Liver (tissue), 3 donors: ENCODE measurements at regions not wholly inside any gene's neighbourhood (a gene's known extent, or its start where the extent isn't known, plus 50 kb on each side); places are given as distances from the start of the nearest gene placed in this dataset.

ENCODE experiments used
- GABPA ChIP-seq, 2 donors: IDR thresholded peaks in 1 of 2; conservative IDR thresholded peaks in 1 of 2; 2 replicates each; pipeline ENCODE4 v1.6.1; 2016; ENCODE audit warnings: antibody characterized with exemption in 2 of 2, mild to moderate bottlenecking in 1 of 2, moderate library complexity in 1 of 2
- RXRA ChIP-seq, 2 donors: IDR thresholded peaks; 2 replicates each; pipeline ENCODE4 v1.6.1; 2017 to 2018; ENCODE audit warnings: antibody characterized with exemption in 2 of 2, mild to moderate bottlenecking in 1 of 2
- TAF1 ChIP-seq: conservative IDR thresholded peaks from 2 replicates; pipeline ENCODE4 v1.6.1; 2016; ENCODE audit warnings: antibody characterized with exemption, mild to moderate bottlenecking
- YY1 ChIP-seq: IDR thresholded peaks from 2 replicates; pipeline ENCODE4 v1.6.1; 2016; ENCODE audit warnings: antibody characterized with exemption, mild to moderate bottlenecking
- TF ChIP-seq, protein P1 (sequence below): fragments of 150-350 bp; IDR thresholded peaks from 2 replicates; pipeline ENCODE4 v1.5.1; 2017; ENCODE audit warnings: improper control_type of control experiment, low read depth, low read length; ENCODE audit not compliant: missing input control
- TF ChIP-seq, protein P2 (sequence below): IDR thresholded peaks from 2 replicates; pipeline ENCODE4 v1.6.1; 2016; ENCODE audit warnings: antibody characterized with exemption, mild to moderate bottlenecking
- TF ChIP-seq, protein P3 (sequence below): IDR thresholded peaks from 2 replicates; pipeline ENCODE4 v1.6.1; 2016; ENCODE audit warnings: antibody characterized with exemption
- donor health status: healthy.
- donor health status: healthy.

DNA sequence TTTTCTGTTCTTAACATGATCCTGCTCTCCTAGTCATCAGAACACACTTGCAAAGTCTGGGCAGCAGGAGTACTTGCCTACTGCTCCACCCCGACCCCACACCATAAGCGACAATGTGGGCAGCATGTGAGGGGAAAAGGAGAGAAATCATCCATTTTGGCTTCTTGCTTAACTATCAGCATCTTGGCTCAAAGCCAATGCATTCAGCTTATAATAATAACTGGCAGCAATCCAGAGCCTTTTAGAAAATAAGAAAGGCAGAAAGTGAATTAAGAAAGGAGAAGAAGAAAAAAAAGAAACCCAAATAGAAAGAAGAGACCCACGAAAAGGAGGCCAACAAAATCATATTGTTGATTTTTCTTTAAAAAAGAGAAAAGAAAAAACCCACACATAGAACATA, 930.8 kb downstream of the BCL11B start:
- TF ChIP-seq, protein P1, sequence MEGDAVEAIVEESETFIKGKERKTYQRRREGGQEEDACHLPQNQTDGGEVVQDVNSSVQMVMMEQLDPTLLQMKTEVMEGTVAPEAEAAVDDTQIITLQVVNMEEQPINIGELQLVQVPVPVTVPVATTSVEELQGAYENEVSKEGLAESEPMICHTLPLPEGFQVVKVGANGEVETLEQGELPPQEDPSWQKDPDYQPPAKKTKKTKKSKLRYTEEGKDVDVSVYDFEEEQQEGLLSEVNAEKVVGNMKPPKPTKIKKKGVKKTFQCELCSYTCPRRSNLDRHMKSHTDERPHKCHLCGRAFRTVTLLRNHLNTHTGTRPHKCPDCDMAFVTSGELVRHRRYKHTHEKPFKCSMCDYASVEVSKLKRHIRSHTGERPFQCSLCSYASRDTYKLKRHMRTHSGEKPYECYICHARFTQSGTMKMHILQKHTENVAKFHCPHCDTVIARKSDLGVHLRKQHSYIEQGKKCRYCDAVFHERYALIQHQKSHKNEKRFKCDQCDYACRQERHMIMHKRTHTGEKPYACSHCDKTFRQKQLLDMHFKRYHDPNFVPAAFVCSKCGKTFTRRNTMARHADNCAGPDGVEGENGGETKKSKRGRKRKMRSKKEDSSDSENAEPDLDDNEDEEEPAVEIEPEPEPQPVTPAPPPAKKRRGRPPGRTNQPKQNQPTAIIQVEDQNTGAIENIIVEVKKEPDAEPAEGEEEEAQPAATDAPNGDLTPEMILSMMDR = no peak
- TF ChIP-seq TAF1 = no peak
- no peak for TF ChIP-seq YY1
- TF ChIP-seq, protein P2, sequence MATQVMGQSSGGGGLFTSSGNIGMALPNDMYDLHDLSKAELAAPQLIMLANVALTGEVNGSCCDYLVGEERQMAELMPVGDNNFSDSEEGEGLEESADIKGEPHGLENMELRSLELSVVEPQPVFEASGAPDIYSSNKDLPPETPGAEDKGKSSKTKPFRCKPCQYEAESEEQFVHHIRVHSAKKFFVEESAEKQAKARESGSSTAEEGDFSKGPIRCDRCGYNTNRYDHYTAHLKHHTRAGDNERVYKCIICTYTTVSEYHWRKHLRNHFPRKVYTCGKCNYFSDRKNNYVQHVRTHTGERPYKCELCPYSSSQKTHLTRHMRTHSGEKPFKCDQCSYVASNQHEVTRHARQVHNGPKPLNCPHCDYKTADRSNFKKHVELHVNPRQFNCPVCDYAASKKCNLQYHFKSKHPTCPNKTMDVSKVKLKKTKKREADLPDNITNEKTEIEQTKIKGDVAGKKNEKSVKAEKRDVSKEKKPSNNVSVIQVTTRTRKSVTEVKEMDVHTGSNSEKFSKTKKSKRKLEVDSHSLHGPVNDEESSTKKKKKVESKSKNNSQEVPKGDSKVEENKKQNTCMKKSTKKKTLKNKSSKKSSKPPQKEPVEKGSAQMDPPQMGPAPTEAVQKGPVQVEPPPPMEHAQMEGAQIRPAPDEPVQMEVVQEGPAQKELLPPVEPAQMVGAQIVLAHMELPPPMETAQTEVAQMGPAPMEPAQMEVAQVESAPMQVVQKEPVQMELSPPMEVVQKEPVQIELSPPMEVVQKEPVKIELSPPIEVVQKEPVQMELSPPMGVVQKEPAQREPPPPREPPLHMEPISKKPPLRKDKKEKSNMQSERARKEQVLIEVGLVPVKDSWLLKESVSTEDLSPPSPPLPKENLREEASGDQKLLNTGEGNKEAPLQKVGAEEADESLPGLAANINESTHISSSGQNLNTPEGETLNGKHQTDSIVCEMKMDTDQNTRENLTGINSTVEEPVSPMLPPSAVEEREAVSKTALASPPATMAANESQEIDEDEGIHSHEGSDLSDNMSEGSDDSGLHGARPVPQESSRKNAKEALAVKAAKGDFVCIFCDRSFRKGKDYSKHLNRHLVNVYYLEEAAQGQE = no peak
- TF ChIP-seq, protein P3, sequence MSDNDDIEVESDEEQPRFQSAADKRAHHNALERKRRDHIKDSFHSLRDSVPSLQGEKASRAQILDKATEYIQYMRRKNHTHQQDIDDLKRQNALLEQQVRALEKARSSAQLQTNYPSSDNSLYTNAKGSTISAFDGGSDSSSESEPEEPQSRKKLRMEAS = no peak
- TF ChIP-seq GABPA (IDR thresholded peaks at IDR 0.05 in 1 of 2, conservative IDR thresholded peaks at IDR 0.05 in 1 of 2) = no peak
- no peak for TF ChIP-seq RXRA (IDR thresholded peaks at IDR 0.05)
